ENCODE measurements at regions not wholly inside any gene's neighbourhood (a gene's known extent, or its start where the extent isn't known, plus 50 kb on each side); places are given as distances from the start of the nearest gene placed in this dataset.

- no peak for TF ChIP-seq CTCF (IDR thresholded peaks at IDR 0.05)
- no peak for TF ChIP-seq EP300 (IDR thresholded peaks at IDR 0.05)
- no peak for TF ChIP-seq POLR2A (IDR thresholded peaks at IDR 0.05)
- TF ChIP-seq POLR2AphosphoS5 (IDR thresholded peaks at IDR 0.05), result no peak
Measured at GRCh38 chr14:103273745-103274615, 60.1 kb upstream of the EIF5 start.
